IMR-90 (cell line): ENCODE measurements at regions not wholly inside any gene's neighbourhood (a gene's known extent, or its start where the extent isn't known, plus 50 kb on each side); places are given as distances from the start of the nearest gene placed in this dataset.

Experiments used
- ATAC-seq: fragments of 200-7000 bp; cut with Tn5 transposase; 2 replicates; pipeline ENCODE4 v1.9.1; 2020; ENCODE audit warnings: low read depth, mild to moderate bottlenecking, moderate library complexity
- BruUV-seq: library from RNA; stranded (reverse); fragments of 400-500 nt; replicated peaks from 2 replicates; lab custom pipeline; 2021; lab: Mats Ljungman, UMichigan
- CTCF ChIA-PET: fragments of 300-600 bp; formaldehyde crosslinking; extraction: SDS; loops from one replicate; lab custom pipeline; 2021; ENCODE audit warnings: antibody characterized with exemption; lab: Yijun Ruan, JAX
- POLR2A ChIA-PET: fragments of 300-600 bp; sonication (Branson Sonifier 250); formaldehyde crosslinking; loops from one replicate; lab custom pipeline; 2022; ENCODE audit warnings: antibody characterized with exemption; ENCODE audit not compliant: unreplicated experiment; lab: Charles Lee
- DNase-seq: peaks from one replicate; pipeline ENCODE4 v3.0.0; 2013
- H2AFZ ChIP-seq: replicated peaks from 2 replicates; pipeline ENCODE3; 2013; ENCODE audit warnings: low read length, mild to moderate bottlenecking; ENCODE audit not compliant: poor library complexity
- H2AK5ac ChIP-seq: 2 replicates; pipeline ENCODE4 v1.6.1; 2013; ENCODE audit warnings: low read depth, low read length, inconsistent platforms
- H2AK9ac ChIP-seq: replicated peaks from 2 replicates; pipeline ENCODE3; 2013; ENCODE audit warnings: mild to moderate bottlenecking, low read depth, low read length, moderate library complexity; ENCODE audit not compliant: poor library complexity
- H2BK120ac ChIP-seq: 2 replicates; pipeline ENCODE4 v1.6.1; 2013; ENCODE audit warnings: low read depth, low read length, inconsistent platforms
- H2BK15ac ChIP-seq: 3 replicates; pipeline ENCODE4 v1.6.1; 2013; ENCODE audit warnings: low read depth, low read length, inconsistent platforms
- H2BK20ac ChIP-seq: 2 replicates; pipeline ENCODE4 v1.6.1; 2013; ENCODE audit warnings: low read depth, mild to moderate bottlenecking, inconsistent platforms, low read length, moderate library complexity
- H2BK5ac ChIP-seq: 2 replicates; pipeline ENCODE4 v1.6.1; 2013; ENCODE audit warnings: mild to moderate bottlenecking, low read depth, low read length, inconsistent platforms; ENCODE audit not compliant: poor library complexity, severe bottlenecking
- H3K14ac ChIP-seq: replicated peaks from 2 replicates; pipeline ENCODE4 v1.6.1; 2013; ENCODE audit warnings: low read depth, low read length, inconsistent platforms
- H3K18ac ChIP-seq: 2 replicates; pipeline ENCODE4 v1.6.1; 2013; ENCODE audit warnings: low read depth, low read length, control low read depth
- H3K23ac ChIP-seq: 2 replicates; pipeline ENCODE4 v1.6.1; 2013; ENCODE audit warnings: low read depth, low read length, inconsistent platforms
- H3K27ac ChIP-seq: 2 replicates; pipeline ENCODE4 v1.5.1; 2013; ENCODE audit warnings: mild to moderate bottlenecking, control low read depth, low read length; ENCODE audit not compliant: insufficient read depth
- H3K27me3 ChIP-seq: 2 replicates; pipeline ENCODE4 v1.6.1; 2013; ENCODE audit warnings: low read length; ENCODE audit not compliant: control insufficient read depth, insufficient read depth
- H3K36me3 ChIP-seq: 2 replicates; pipeline ENCODE4 v1.6.1; 2013; ENCODE audit warnings: low read length, mixed read lengths; ENCODE audit not compliant: control insufficient read depth, insufficient read depth
- H3K4ac ChIP-seq: 2 replicates; pipeline ENCODE4 v1.6.1; 2013; ENCODE audit warnings: low read depth, low read length, inconsistent platforms
- H3K4me1 ChIP-seq: 2 replicates; pipeline ENCODE4 v1.6.1; 2013; ENCODE audit warnings: low read length, mixed read lengths; ENCODE audit not compliant: control insufficient read depth, insufficient read depth
- H3K4me2 ChIP-seq: 2 replicates; pipeline ENCODE4 v1.6.1; 2013; ENCODE audit warnings: low read depth, mild to moderate bottlenecking, control low read depth, low read length, moderate library complexity
- H3K4me3 ChIP-seq: 2 replicates; pipeline ENCODE4 v1.5.1; 2013; ENCODE audit warnings: low read depth, mild to moderate bottlenecking, control low read depth, low read length, moderate library complexity; ENCODE audit not compliant: insufficient read depth
- H3K56ac ChIP-seq: 2 replicates; pipeline ENCODE4 v1.6.1; 2013; ENCODE audit warnings: low read length, inconsistent platforms; ENCODE audit not compliant: insufficient read depth; ENCODE audit errors: extremely low read depth
- H3K79me1 ChIP-seq, 2 experiments: 2 replicates each; pipeline ENCODE4 v1.6.1; 2013; ENCODE audit warnings: low read length in 2 of 2, inconsistent platforms in 1 of 2, low read depth in 1 of 2
- H3K9ac ChIP-seq: 2 replicates; pipeline ENCODE4 v1.6.1; 2013; ENCODE audit warnings: low read depth, low read length, control low read depth
- H3K9me1 ChIP-seq: 2 replicates; pipeline ENCODE4 v1.6.1; 2013; ENCODE audit warnings: low read length, inconsistent platforms; ENCODE audit not compliant: insufficient read depth
- H3K9me3 ChIP-seq: 2 replicates; pipeline ENCODE4 v1.6.1; 2013; ENCODE audit warnings: low read length; ENCODE audit not compliant: control insufficient read depth, insufficient read depth
- H4K20me1 ChIP-seq: 2 replicates; pipeline ENCODE4 v1.6.1; 2013; ENCODE audit warnings: low read length, inconsistent platforms; ENCODE audit not compliant: insufficient read depth
- H4K5ac ChIP-seq: 2 replicates; pipeline ENCODE4 v1.6.1; 2013; ENCODE audit warnings: mild to moderate bottlenecking, low read depth, low read length, control low read depth
- H4K8ac ChIP-seq, 2 experiments: 2 replicates each; pipeline ENCODE4 v1.6.1; 2013; ENCODE audit warnings: low read depth in 2 of 2, low read length in 2 of 2, control low read depth in 1 of 2, inconsistent platforms in 1 of 2
- H4K91ac ChIP-seq: 2 replicates; pipeline ENCODE4 v1.6.1; 2013; ENCODE audit warnings: low read depth, low read length, inconsistent platforms; ENCODE audit not compliant: insufficient read depth
- BHLHE40 ChIP-seq: fragments of 150-350 bp; IDR thresholded peaks from 2 replicates; pipeline ENCODE4 v1.6.1; 2016; ENCODE audit warnings: mild to moderate bottlenecking, low read depth, low read length
- CEBPB ChIP-seq: IDR thresholded peaks from 2 replicates; pipeline ENCODE4 v1.6.1; 2012; ENCODE audit warnings: low read depth, low read length, improper control_type of control experiment
- CHD1 ChIP-seq: IDR thresholded peaks from 2 replicates; pipeline ENCODE4 v1.6.1; 2012; ENCODE audit warnings: low read depth, low read length, improper control_type of control experiment
- CTCF ChIP-seq: conservative IDR thresholded peaks from 2 replicates; pipeline ENCODE4 v1.5.1; 2012; ENCODE audit warnings: mild to moderate bottlenecking, low read depth, low read length, improper control_type of control experiment
- ELK1 ChIP-seq: fragments of 150-350 bp; IDR thresholded peaks from 2 replicates; pipeline ENCODE4 v1.6.1; 2016; ENCODE audit warnings: low read depth, mild to moderate bottlenecking, low read length, moderate library complexity, borderline replicate concordance
- FOS ChIP-seq: fragments of 150-350 bp; IDR thresholded peaks from 2 replicates; pipeline ENCODE4 v1.6.1; 2016; ENCODE audit warnings: low read depth, low read length
- MAFK ChIP-seq: IDR thresholded peaks from 2 replicates; pipeline ENCODE4 v1.6.1; 2012; ENCODE audit warnings: low read depth, low read length, improper control_type of control experiment
- MAZ ChIP-seq: IDR thresholded peaks from 2 replicates; pipeline ENCODE4 v1.6.1; 2012; ENCODE audit warnings: low read depth, mild to moderate bottlenecking, low read length, improper control_type of control experiment, moderate library complexity, borderline replicate concordance
- MXI1 ChIP-seq: IDR thresholded peaks from 2 replicates; pipeline ENCODE4 v1.6.1; 2012; ENCODE audit warnings: low read depth, mild to moderate bottlenecking, low read length, moderate library complexity, borderline replicate concordance
- NFE2L2 ChIP-seq: fragments of 150-350 bp; IDR thresholded peaks from 2 replicates; pipeline ENCODE4 v1.6.1; 2016; ENCODE audit warnings: low read depth, mild to moderate bottlenecking, low read length
- POLR2A ChIP-seq: IDR thresholded peaks from 2 replicates; pipeline ENCODE4 v1.6.1; 2012; ENCODE audit warnings: mild to moderate bottlenecking, low read depth, low read length
- RAD21 ChIP-seq: IDR thresholded peaks from 2 replicates; pipeline ENCODE4 v1.6.1; 2012; ENCODE audit warnings: low read length, improper control_type of control experiment
- RCOR1 ChIP-seq: IDR thresholded peaks from 2 replicates; pipeline ENCODE4 v1.6.1; 2012; ENCODE audit warnings: mild to moderate bottlenecking, low read length, improper control_type of control experiment; ENCODE audit not compliant: insufficient replicate concordance
- RFX5 ChIP-seq: IDR thresholded peaks from 2 replicates; pipeline ENCODE4 v1.8.0; 2012; ENCODE audit warnings: low read depth, mild to moderate bottlenecking, low read length, moderate library complexity
- SMC3 ChIP-seq: fragments of 150-350 bp; IDR thresholded peaks from 2 replicates; pipeline ENCODE4 v1.6.1; 2016; ENCODE audit warnings: low read depth, mild to moderate bottlenecking, antibody characterized with exemption, low read length, moderate library complexity
- USF2 ChIP-seq: fragments of 150-350 bp; IDR thresholded peaks from 2 replicates; pipeline ENCODE4 v1.6.1; 2017; ENCODE audit warnings: mild to moderate bottlenecking, antibody characterized with exemption, low read length, low read depth
- WGBS, 2 experiments: methylation state at CpG; one replicate each; pipeline versions ENCODE4 v1.1.5 to v1.1.7; 2013; ENCODE audit warnings: missing lambda C conversion rate in 2 of 2; ENCODE audit not compliant: insufficient read length in 1 of 2; ENCODE audit errors: extremely low coverage in 2 of 2; 5-methylcytosine and 5-hydroxymethylcytosine counted together
- dilution Hi-C: fragments of 300-500 bp; cut with HindIII; formaldehyde crosslinking; loops from one replicate; pipeline ENCODE4 v1.14.3; 2018; ENCODE audit warnings: low sequenced_read_pairs; ENCODE audit not compliant: unreplicated experiment
- in situ Hi-C: fragments of 300-500 bp; cut with MboI; formaldehyde crosslinking; loops from 3 replicates; pipeline ENCODE4 v1.14.3; 2019; ENCODE audit warnings: low sequenced_read_pairs, inconsistent platforms, mixed read lengths
- intact Hi-C: fragments of 100-400 bp; cut with micrococcal nuclease; formaldehyde crosslinking; loops from 2 replicates; pipeline ENCODE4 v1.10.0; 2022

- no TSS peak for BruUV-seq
- TF ChIP-seq CTCF (no peak), RCOR1 (no peak), USF2 (no peak), BHLHE40 (no peak), ELK1 (no peak), NFE2L2 (no peak), CEBPB (no peak), MAFK (no peak), RAD21 (no peak), SMC3 (no peak), MAZ (no peak), CHD1 (no peak), MXI1 (no peak), RFX5 (no peak), FOS (no peak), POLR2A (no peak)
- Histone ChIP-seq H2BK120ac (no peak overlapping the region), H3K9me3 (no peaks in the 10 kb centered on the region), H3K14ac (no peak overlapping the region), H3K4me2 (no peak overlapping the region), H3K56ac (no peak overlapping the region), H3K9ac (no peak overlapping the region), H3K4me3 (no peak overlapping the region), H2BK20ac (no peak overlapping the region), H3K23ac (no peak overlapping the region), H3K79me1 (no peaks in the 10 kb centered on the region), H2AFZ (no peak overlapping the region), H3K18ac (no peak overlapping the region), H3K36me3 (no peaks in the 10 kb centered on the region), H2BK15ac (no peak overlapping the region), H4K8ac (no peak overlapping the region), H2AK5ac (no peak overlapping the region), H3K4ac (no peak overlapping the region), H4K20me1 (no peaks in the 10 kb centered on the region), H2AK9ac (no peak overlapping the region), H3K27ac (no peak overlapping the region), H4K5ac (no peak overlapping the region), H3K4me1 (no peaks in the 10 kb centered on the region), H4K91ac (no peak overlapping the region), H3K9me1 (no peaks in the 10 kb centered on the region), H3K27me3 (peaks cover 1% of the 10 kb centered on the region; the same call in 1 of the 2 replicates), H2BK5ac (no peak overlapping the region)
- ChIA-PET CTCF (no interaction called here), POLR2A (no interaction called here)
- intact Hi-C loops (no loop called here), in situ Hi-C loops (no loop called here), dilution Hi-C loops (no loop called here)
- 100% methylated on average over 1 of the region's 4 CpGs; no CpG with 5 or more reads in 1 of the 2 experiments for WGBS, 2 experiments
- DNase-seq (no peak), ATAC-seq (no peak)
Observed at GRCh38 chr4:108322497-108322896, 153.8 kb upstream of the LEF1 start.
